ENCODE measurements at regions not wholly inside any gene's neighbourhood (a gene's known extent, or its start where the extent isn't known, plus 50 kb on each side); places are given as distances from the start of the nearest gene placed in this dataset.

DNA sequence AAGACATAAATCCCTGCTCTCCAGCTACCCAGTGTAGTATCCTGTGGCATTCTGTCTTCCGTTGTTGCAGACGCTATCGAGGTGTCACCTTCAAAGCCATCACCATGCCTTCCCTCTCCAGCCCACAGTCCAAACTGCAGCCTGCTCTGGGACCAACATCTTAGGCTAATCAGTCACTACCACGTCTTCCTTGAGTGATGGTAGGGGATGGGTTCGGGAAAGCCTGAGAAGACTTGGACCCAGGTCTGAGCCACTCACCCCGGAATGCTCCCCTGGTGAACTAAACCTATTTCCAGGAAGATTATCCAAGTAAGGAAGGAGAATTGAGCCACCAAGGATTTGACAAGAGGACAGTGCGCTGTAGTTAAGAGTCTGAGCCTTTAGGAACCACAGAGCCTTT lies 52.9 kb upstream of the IRX1 start:
- WGBS, 2 donors = 88 to 90% methylated on average over 7 of the region's 7 CpGs
- DNase-seq (ENCODE audit: low spot score in 2 of 2) = no peak
- no peak overlapping the region for H3K27ac ChIP-seq
- no peaks in the 10 kb centered on the region for H3K27me3 ChIP-seq
- H3K9me3 ChIP-seq = peaks cover 0 to 4% (median 0%) of the 10 kb centered on the region in 4 donors
- H3K36me3 ChIP-seq = no peaks in the 10 kb centered on the region
- no peak overlapping the region for H3K4me3 ChIP-seq
- no peak for TF ChIP-seq EP300 (IDR thresholded peaks at IDR 0.05)
- TF ChIP-seq POLR2A (IDR thresholded peaks at IDR 0.05) = no peak
- no peak for TF ChIP-seq CTCF (IDR thresholded peaks at IDR 0.05)
- H3K4me1 ChIP-seq = no peaks in the 10 kb centered on the region

DNA sequence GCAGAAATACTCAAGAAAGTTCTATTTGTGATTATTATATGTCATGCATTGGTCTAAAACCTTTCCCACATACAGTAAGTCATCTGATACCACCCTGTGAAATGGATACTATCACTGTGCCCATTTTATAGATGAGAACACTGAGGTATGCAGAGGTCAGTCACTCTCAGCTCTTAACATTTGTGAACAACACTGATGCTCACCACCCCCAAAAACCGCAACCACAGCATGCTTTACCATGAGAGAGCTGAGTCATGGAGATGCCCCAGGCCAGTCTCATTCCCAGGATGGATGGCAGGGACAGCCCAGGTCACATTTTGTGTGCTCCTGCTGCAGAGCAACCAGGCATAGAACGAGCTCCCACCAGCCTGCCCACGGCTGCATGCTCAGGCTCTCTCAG lies 53.5 kb upstream of the IRX1 start:
- Histone ChIP-seq H3K27ac (no peak overlapping the region), H3K4me1 (no peaks in the 10 kb centered on the region), H3K27me3 (no peaks in the 10 kb centered on the region), H3K9me3 (peaks cover 0 to under 1% (median 0%) of the 10 kb centered on the region in 4 donors), H3K36me3 (no peaks in the 10 kb centered on the region), H3K4me3 (no peak overlapping the region)
- WGBS, 2 donors = 66 to 70% methylated on average over 3 of the region's 3 CpGs
- no peak for TF ChIP-seq POLR2A (IDR thresholded peaks at IDR 0.05)
- no peak for TF ChIP-seq EP300 (IDR thresholded peaks at IDR 0.05)
- no peak for TF ChIP-seq CTCF (IDR thresholded peaks at IDR 0.05)
- DNase-seq (ENCODE audit: low spot score in 2 of 2) = no peak

DNA sequence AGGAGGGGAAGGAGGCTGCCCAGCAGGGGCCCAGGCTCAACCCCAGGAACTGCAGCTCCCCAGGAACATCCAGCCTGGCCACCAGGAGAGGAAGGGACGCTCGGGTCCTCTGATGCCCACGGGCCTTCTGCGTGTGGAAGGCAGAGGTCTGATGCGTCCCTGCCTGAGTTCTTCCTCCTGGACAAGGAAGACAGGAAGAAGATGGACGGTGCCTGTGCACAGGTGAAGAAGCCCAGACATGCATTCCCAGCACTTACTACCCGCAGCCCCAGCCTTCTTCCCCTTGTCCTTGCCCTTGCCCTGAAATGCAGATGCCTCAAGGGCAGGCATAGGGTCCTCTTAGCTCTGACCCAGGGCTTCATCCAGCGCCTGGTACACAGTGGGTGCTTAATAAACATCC lies 56.7 kb upstream of the IRX1 start:
- no peak for DNase-seq (ENCODE audit: low spot score in 2 of 2)
- Histone ChIP-seq H3K27ac (no peak overlapping the region), H3K27me3 (no peaks in the 10 kb centered on the region), H3K36me3 (no peaks in the 10 kb centered on the region), H3K4me1 (no peaks in the 10 kb centered on the region), H3K9me3 (peaks cover 0 to 13% (median 0%) of the 10 kb centered on the region in 4 donors), H3K4me3 (no peak overlapping the region)
- TF ChIP-seq CTCF (IDR thresholded peaks at IDR 0.05) (no peak), POLR2A (IDR thresholded peaks at IDR 0.05) (no peak), EP300 (IDR thresholded peaks at IDR 0.05) (no peak)
- 84 to 85% methylated on average over 8 of the region's 8 CpGs for WGBS, 2 donors

- H3K36me3 ChIP-seq = no peaks in the 10 kb centered on the region
- H3K27ac ChIP-seq = no peak overlapping the region
- H3K9me3 ChIP-seq = peaks cover 0 to 21% (median 0%) of the 10 kb centered on the region in 4 donors
- DNase-seq (ENCODE audit: low spot score in 2 of 2) = no peak
- WGBS, 2 donors = 90% methylated on average over 8 of the region's 8 CpGs
- no peaks in the 10 kb centered on the region for H3K27me3 ChIP-seq
- TF ChIP-seq POLR2A (IDR thresholded peaks at IDR 0.05) = no peak
- no peak for TF ChIP-seq CTCF (IDR thresholded peaks at IDR 0.05)
- TF ChIP-seq EP300 (IDR thresholded peaks at IDR 0.05) = no peak
- H3K4me3 ChIP-seq = no peak overlapping the region
- H3K4me1 ChIP-seq = no peaks in the 10 kb centered on the region
Measured at GRCh38 chr5:3537942-3538341, 57.7 kb upstream of the IRX1 start.

- Histone ChIP-seq H3K4me3 (no peak overlapping the region), H3K27ac (no peak overlapping the region), H3K27me3 (no peaks in the 10 kb centered on the region), H3K9me3 (peaks cover 0 to 21% (median 0%) of the 10 kb centered on the region in 4 donors), H3K4me1 (no peaks in the 10 kb centered on the region), H3K36me3 (no peaks in the 10 kb centered on the region)
- TF ChIP-seq POLR2A (IDR thresholded peaks at IDR 0.05) = no peak
- no peak for TF ChIP-seq CTCF (IDR thresholded peaks at IDR 0.05)
- TF ChIP-seq EP300 (IDR thresholded peaks at IDR 0.05) = no peak
- 92 to 95% methylated on average over 57 to 60 of the region's 60 CpGs for WGBS, 2 donors
- DNase-seq (ENCODE audit: low spot score in 2 of 2) = no peak
Measured at GRCh38 chr5:3535414-3536211, 60.0 kb upstream of the IRX1 start.

Measured in tibial nerve (tissue), 4 donors.